Peyer's patch (tissue), 4 donors: ENCODE measurements at regions not wholly inside any gene's neighbourhood (a gene's known extent, or its start where the extent isn't known, plus 50 kb on each side); places are given as distances from the start of the nearest gene placed in this dataset.

ENCODE experiments used
- POLR2A ChIP-seq, 2 donors: fragments of 450-650 bp; IDR thresholded peaks; one replicate each; pipeline ENCODE4 v1.5.1; 2017; ENCODE audit warnings: antibody characterized with exemption in 2 of 2, mild to moderate bottlenecking in 2 of 2, moderate library complexity in 2 of 2
- TF ChIP-seq, protein P1 (sequence below), 6 experiments: fragments of 450-650 bp in 4 of 6; fragments of 200-600 bp in 2 of 6; sonication (generic) in 1 of 6; IDR thresholded peaks; one replicate each; pipeline ENCODE4 v1.5.1; 2017 to 2019; ENCODE audit warnings: antibody characterized with exemption in 6 of 6, mild to moderate bottlenecking in 3 of 6, moderate library complexity in 1 of 6

DNA sequence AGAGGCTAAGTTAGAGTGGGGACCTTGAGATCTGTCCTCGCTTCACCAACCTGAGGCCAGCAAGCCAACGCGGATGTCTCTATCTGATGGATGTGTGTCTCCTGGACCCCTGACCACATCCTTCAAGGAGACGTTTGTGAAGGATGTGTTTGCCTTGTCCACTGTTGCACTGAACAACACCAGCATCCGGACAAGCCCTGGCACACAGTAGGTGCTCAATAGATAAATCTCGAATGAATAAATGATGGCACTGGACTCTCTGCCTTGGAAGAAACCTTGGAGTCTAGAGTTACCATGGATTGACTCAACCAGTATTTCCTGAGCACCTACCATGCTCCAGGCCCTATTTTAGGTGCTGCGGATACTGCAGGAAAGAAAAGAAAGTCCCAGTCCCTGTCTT, 97.7 kb upstream of the PTPN1 start:
- TF ChIP-seq POLR2A (IDR thresholded peaks at IDR 0.05) = no peak
- TF ChIP-seq, protein P1, sequence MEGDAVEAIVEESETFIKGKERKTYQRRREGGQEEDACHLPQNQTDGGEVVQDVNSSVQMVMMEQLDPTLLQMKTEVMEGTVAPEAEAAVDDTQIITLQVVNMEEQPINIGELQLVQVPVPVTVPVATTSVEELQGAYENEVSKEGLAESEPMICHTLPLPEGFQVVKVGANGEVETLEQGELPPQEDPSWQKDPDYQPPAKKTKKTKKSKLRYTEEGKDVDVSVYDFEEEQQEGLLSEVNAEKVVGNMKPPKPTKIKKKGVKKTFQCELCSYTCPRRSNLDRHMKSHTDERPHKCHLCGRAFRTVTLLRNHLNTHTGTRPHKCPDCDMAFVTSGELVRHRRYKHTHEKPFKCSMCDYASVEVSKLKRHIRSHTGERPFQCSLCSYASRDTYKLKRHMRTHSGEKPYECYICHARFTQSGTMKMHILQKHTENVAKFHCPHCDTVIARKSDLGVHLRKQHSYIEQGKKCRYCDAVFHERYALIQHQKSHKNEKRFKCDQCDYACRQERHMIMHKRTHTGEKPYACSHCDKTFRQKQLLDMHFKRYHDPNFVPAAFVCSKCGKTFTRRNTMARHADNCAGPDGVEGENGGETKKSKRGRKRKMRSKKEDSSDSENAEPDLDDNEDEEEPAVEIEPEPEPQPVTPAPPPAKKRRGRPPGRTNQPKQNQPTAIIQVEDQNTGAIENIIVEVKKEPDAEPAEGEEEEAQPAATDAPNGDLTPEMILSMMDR (IDR thresholded peaks at IDR 0.05) = no peak
